ENCODE measurements at regions not wholly inside any gene's neighbourhood (a gene's known extent, or its start where the extent isn't known, plus 50 kb on each side); places are given as distances from the start of the nearest gene placed in this dataset.

DNA sequence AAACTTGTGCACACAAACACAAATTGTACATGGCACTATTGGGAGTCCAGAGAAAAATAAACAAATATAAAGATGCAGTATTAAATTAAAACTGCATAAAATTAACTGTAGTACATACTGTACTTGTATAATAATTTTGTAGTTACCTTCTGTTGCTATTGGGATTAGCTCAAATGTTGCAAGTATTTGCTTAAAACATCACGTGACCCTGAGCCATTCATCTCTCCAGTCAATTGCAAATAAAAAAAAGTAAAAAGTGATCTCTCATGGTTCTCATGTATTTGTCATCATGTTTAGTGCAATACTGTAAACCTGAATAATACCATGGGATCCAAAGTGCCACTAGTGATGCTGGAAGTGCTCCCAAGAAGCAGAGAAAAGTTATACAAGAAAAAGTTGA is 88.1 kb upstream of the NAV3 start:
- Histone ChIP-seq H3K9ac (no peak overlapping the region), H3K4me3 (ENCODE audit: low read depth in 2 of 2, low read length in 1 of 2) (no peak overlapping the region), H3K79me2 (ENCODE audit: insufficient read depth) (no peaks in the 10 kb centered on the region), H4K20me1 (ENCODE audit: insufficient read depth) (no peaks in the 10 kb centered on the region), H3K9me3 (no peaks in the 10 kb centered on the region), H3K4me2 (no peak overlapping the region), H3K36me3 (replicated peaks in 1 of 2; ENCODE audit: control insufficient read depth in 1 of 2, insufficient read depth in 2 of 2, low read length in 1 of 2) (no peaks in the 10 kb centered on the region), H3K27me3 (ENCODE audit: insufficient read depth) (no peaks in the 10 kb centered on the region), H3K4me1 (ENCODE audit: control insufficient read depth in 1 of 2, insufficient read depth in 2 of 2, low read depth in 1 of 2, low read length in 1 of 2) (no peaks in the 10 kb centered on the region), H3K27ac (ENCODE audit: low read depth in 2 of 2, low read length in 1 of 2) (no peak overlapping the region), H2AFZ (ENCODE audit: low read depth) (no peak overlapping the region), H3F3A (replicated peaks; ENCODE audit: insufficient read depth) (no peaks in the 10 kb centered on the region), H3K9me2 (no peaks in the 10 kb centered on the region)
- 37% methylated on average over 1 of the region's 1 CpG for WGBS (ENCODE audit: low lambda C conversion rate)
- TF ChIP-seq RXRA (IDR thresholded peaks at IDR 0.05; ENCODE audit: borderline replicate concordance, low read depth) (no peak), RFX5 (IDR thresholded peaks at IDR 0.05; ENCODE audit: low read length) (no peak), RAD21 (IDR thresholded peaks at IDR 0.05; ENCODE audit: low read length) (no peak), ELF1 (IDR thresholded peaks at IDR 0.05) (no peak), EP300 (IDR thresholded peaks at IDR 0.05; ENCODE audit: borderline replicate concordance in 1 of 2, low read depth in 1 of 2, low read length in 1 of 2) (no peak), NFIC (IDR thresholded peaks at IDR 0.05; ENCODE audit: borderline replicate concordance) (no peak), SIN3A (IDR thresholded peaks at IDR 0.05; ENCODE audit: borderline replicate concordance, low read depth, low read length) (no peak), JUND (IDR thresholded peaks at IDR 0.05) (no peak), TAF1 (IDR thresholded peaks at IDR 0.05; ENCODE audit: borderline replicate concordance, low read depth, low read length) (no peak), FOXJ3 (CRISPR knock-in tag; IDR thresholded peaks at IDR 0.05) (no peak), TCF12 (IDR thresholded peaks at IDR 0.05) (no peak), TEAD4 (IDR thresholded peaks at IDR 0.05; ENCODE audit: borderline replicate concordance, insufficient read depth) (no peak)
- TF ChIP-seq, protein P1, sequence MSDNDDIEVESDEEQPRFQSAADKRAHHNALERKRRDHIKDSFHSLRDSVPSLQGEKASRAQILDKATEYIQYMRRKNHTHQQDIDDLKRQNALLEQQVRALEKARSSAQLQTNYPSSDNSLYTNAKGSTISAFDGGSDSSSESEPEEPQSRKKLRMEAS (IDR thresholded peaks at IDR 0.05; ENCODE audit: low read depth): no peak
- TF ChIP-seq, protein P2, sequence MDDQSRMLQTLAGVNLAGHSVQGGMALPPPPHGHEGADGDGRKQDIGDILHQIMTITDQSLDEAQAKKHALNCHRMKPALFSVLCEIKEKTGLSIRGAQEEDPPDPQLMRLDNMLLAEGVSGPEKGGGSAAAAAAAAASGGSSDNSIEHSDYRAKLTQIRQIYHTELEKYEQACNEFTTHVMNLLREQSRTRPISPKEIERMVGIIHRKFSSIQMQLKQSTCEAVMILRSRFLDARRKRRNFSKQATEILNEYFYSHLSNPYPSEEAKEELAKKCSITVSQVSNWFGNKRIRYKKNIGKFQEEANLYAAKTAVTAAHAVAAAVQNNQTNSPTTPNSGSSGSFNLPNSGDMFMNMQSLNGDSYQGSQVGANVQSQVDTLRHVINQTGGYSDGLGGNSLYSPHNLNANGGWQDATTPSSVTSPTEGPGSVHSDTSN (IDR thresholded peaks at IDR 0.05): no peak
- TF ChIP-seq, protein P3, sequence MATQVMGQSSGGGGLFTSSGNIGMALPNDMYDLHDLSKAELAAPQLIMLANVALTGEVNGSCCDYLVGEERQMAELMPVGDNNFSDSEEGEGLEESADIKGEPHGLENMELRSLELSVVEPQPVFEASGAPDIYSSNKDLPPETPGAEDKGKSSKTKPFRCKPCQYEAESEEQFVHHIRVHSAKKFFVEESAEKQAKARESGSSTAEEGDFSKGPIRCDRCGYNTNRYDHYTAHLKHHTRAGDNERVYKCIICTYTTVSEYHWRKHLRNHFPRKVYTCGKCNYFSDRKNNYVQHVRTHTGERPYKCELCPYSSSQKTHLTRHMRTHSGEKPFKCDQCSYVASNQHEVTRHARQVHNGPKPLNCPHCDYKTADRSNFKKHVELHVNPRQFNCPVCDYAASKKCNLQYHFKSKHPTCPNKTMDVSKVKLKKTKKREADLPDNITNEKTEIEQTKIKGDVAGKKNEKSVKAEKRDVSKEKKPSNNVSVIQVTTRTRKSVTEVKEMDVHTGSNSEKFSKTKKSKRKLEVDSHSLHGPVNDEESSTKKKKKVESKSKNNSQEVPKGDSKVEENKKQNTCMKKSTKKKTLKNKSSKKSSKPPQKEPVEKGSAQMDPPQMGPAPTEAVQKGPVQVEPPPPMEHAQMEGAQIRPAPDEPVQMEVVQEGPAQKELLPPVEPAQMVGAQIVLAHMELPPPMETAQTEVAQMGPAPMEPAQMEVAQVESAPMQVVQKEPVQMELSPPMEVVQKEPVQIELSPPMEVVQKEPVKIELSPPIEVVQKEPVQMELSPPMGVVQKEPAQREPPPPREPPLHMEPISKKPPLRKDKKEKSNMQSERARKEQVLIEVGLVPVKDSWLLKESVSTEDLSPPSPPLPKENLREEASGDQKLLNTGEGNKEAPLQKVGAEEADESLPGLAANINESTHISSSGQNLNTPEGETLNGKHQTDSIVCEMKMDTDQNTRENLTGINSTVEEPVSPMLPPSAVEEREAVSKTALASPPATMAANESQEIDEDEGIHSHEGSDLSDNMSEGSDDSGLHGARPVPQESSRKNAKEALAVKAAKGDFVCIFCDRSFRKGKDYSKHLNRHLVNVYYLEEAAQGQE (IDR thresholded peaks at IDR 0.05; ENCODE audit: low read depth, low read length): no peak
- TF ChIP-seq, protein P4, sequence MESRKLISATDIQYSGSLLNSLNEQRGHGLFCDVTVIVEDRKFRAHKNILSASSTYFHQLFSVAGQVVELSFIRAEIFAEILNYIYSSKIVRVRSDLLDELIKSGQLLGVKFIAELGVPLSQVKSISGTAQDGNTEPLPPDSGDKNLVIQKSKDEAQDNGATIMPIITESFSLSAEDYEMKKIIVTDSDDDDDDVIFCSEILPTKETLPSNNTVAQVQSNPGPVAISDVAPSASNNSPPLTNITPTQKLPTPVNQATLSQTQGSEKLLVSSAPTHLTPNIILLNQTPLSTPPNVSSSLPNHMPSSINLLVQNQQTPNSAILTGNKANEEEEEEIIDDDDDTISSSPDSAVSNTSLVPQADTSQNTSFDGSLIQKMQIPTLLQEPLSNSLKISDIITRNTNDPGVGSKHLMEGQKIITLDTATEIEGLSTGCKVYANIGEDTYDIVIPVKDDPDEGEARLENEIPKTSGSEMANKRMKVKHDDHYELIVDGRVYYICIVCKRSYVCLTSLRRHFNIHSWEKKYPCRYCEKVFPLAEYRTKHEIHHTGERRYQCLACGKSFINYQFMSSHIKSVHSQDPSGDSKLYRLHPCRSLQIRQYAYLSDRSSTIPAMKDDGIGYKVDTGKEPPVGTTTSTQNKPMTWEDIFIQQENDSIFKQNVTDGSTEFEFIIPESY (IDR thresholded peaks at IDR 0.05; ENCODE audit: borderline replicate concordance, low read depth): no peak
- ChIA-PET POLR2A (no interaction called here), CTCF (no interaction called here)
- no peak for DNase-seq
